ENCODE measurements at regions not wholly inside any gene's neighbourhood (a gene's known extent, or its start where the extent isn't known, plus 50 kb on each side); places are given as distances from the start of the nearest gene placed in this dataset.

GRCh38 chr13:89930861-89931260 is 1416.6 kb upstream of the MIR17HG start:
- H3K4me2 ChIP-seq (ENCODE audit: low read length), result no peak overlapping the region
- no peaks in the 10 kb centered on the region for H3F3A ChIP-seq (ENCODE audit: control insufficient read depth, insufficient read depth)
- no peaks in the 10 kb centered on the region for H3K4me1 ChIP-seq (ENCODE audit: control insufficient read depth, low read length)
- H3K9me3 ChIP-seq (ENCODE audit: control insufficient read depth, insufficient read depth, low read length), result no peaks in the 10 kb centered on the region
- H3K36me3 ChIP-seq (ENCODE audit: control insufficient read depth, low read length), result no peaks in the 10 kb centered on the region
- H3K9me2 ChIP-seq (replicated peaks; ENCODE audit: control insufficient read depth, low read length), result no peaks in the 10 kb centered on the region
- no peaks in the 10 kb centered on the region for H3K79me2 ChIP-seq (ENCODE audit: control insufficient read depth, low read length)
- H4K20me1 ChIP-seq (ENCODE audit: control insufficient read depth, insufficient read depth, low read depth, low read length), result no peaks in the 10 kb centered on the region
- no peak overlapping the region for H3K4me3 ChIP-seq (ENCODE audit: low read length)
- no peak overlapping the region for H3K27ac ChIP-seq (ENCODE audit: low read depth, low read length)
- no peaks in the 10 kb centered on the region for H3K27me3 ChIP-seq (ENCODE audit: control insufficient read depth, low read length)
- no peak for TF ChIP-seq CTCF (IDR thresholded peaks at IDR 0.05; ENCODE audit: low read depth, low read length, poor library complexity, severe bottlenecking)
- no peak for TF ChIP-seq EZH2phosphoT487 (IDR thresholded peaks at IDR 0.05; ENCODE audit: borderline replicate concordance, low read length)

GRCh38 chr13:89932902-89933301 is 1414.6 kb upstream of the MIR17HG start:
- no peaks in the 10 kb centered on the region for H3K9me2 ChIP-seq (replicated peaks; ENCODE audit: control insufficient read depth, low read length)
- no peaks in the 10 kb centered on the region for H3K79me2 ChIP-seq (ENCODE audit: control insufficient read depth, low read length)
- H3K9me3 ChIP-seq (ENCODE audit: control insufficient read depth, insufficient read depth, low read length), result no peaks in the 10 kb centered on the region
- no peak for TF ChIP-seq EZH2phosphoT487 (IDR thresholded peaks at IDR 0.05; ENCODE audit: borderline replicate concordance, low read length)
- TF ChIP-seq CTCF (IDR thresholded peaks at IDR 0.05; ENCODE audit: low read depth, low read length, poor library complexity, severe bottlenecking), result no peak
- no peak overlapping the region for H3K27ac ChIP-seq (ENCODE audit: low read depth, low read length)
- H3F3A ChIP-seq (ENCODE audit: control insufficient read depth, insufficient read depth), result no peaks in the 10 kb centered on the region
- no peaks in the 10 kb centered on the region for H3K27me3 ChIP-seq (ENCODE audit: control insufficient read depth, low read length)
- no peak overlapping the region for H3K4me3 ChIP-seq (ENCODE audit: low read length)
- no peaks in the 10 kb centered on the region for H3K4me1 ChIP-seq (ENCODE audit: control insufficient read depth, low read length)
- H3K4me2 ChIP-seq (ENCODE audit: low read length), result no peak overlapping the region
- no peaks in the 10 kb centered on the region for H4K20me1 ChIP-seq (ENCODE audit: control insufficient read depth, insufficient read depth, low read depth, low read length)
- no peaks in the 10 kb centered on the region for H3K36me3 ChIP-seq (ENCODE audit: control insufficient read depth, low read length)

GRCh38 chr13:89936256-89936655 is 1411.2 kb upstream of the MIR17HG start:
- H3K4me3 ChIP-seq (ENCODE audit: low read length), result no peak overlapping the region
- no peak overlapping the region for H3K4me2 ChIP-seq (ENCODE audit: low read length)
- H3K9me3 ChIP-seq (ENCODE audit: control insufficient read depth, insufficient read depth, low read length), result no peaks in the 10 kb centered on the region
- H3K36me3 ChIP-seq (ENCODE audit: control insufficient read depth, low read length), result no peaks in the 10 kb centered on the region
- no peaks in the 10 kb centered on the region for H3F3A ChIP-seq (ENCODE audit: control insufficient read depth, insufficient read depth)
- no peaks in the 10 kb centered on the region for H3K4me1 ChIP-seq (ENCODE audit: control insufficient read depth, low read length)
- H3K9me2 ChIP-seq (replicated peaks; ENCODE audit: control insufficient read depth, low read length), result no peaks in the 10 kb centered on the region
- H3K27ac ChIP-seq (ENCODE audit: low read depth, low read length), result no peak overlapping the region
- TF ChIP-seq EZH2phosphoT487 (IDR thresholded peaks at IDR 0.05; ENCODE audit: borderline replicate concordance, low read length) (no peak), CTCF (IDR thresholded peaks at IDR 0.05; ENCODE audit: low read depth, low read length, poor library complexity, severe bottlenecking) (no peak)
- no peaks in the 10 kb centered on the region for H3K27me3 ChIP-seq (ENCODE audit: control insufficient read depth, low read length)
- H4K20me1 ChIP-seq (ENCODE audit: control insufficient read depth, insufficient read depth, low read depth, low read length), result no peaks in the 10 kb centered on the region
- no peaks in the 10 kb centered on the region for H3K79me2 ChIP-seq (ENCODE audit: control insufficient read depth, low read length)

GRCh38 chr13:89937420-89937819 is 1410.1 kb upstream of the MIR17HG start:
- Histone ChIP-seq H3K9me2 (replicated peaks; ENCODE audit: control insufficient read depth, low read length) (no peaks in the 10 kb centered on the region), H3K9me3 (ENCODE audit: control insufficient read depth, insufficient read depth, low read length) (no peaks in the 10 kb centered on the region), H3F3A (ENCODE audit: control insufficient read depth, insufficient read depth) (no peaks in the 10 kb centered on the region), H4K20me1 (ENCODE audit: control insufficient read depth, insufficient read depth, low read depth, low read length) (no peaks in the 10 kb centered on the region), H3K4me3 (ENCODE audit: low read length) (no peak overlapping the region), H3K36me3 (ENCODE audit: control insufficient read depth, low read length) (no peaks in the 10 kb centered on the region), H3K4me2 (ENCODE audit: low read length) (no peak overlapping the region), H3K4me1 (ENCODE audit: control insufficient read depth, low read length) (no peaks in the 10 kb centered on the region), H3K79me2 (ENCODE audit: control insufficient read depth, low read length) (no peaks in the 10 kb centered on the region), H3K27ac (ENCODE audit: low read depth, low read length) (no peak overlapping the region), H3K27me3 (ENCODE audit: control insufficient read depth, low read length) (no peaks in the 10 kb centered on the region)
- TF ChIP-seq EZH2phosphoT487 (IDR thresholded peaks at IDR 0.05; ENCODE audit: borderline replicate concordance, low read length) (no peak), CTCF (IDR thresholded peaks at IDR 0.05; ENCODE audit: low read depth, low read length, poor library complexity, severe bottlenecking) (no peak)
